ENCODE measurements at regions not wholly inside any gene's neighbourhood (a gene's known extent, or its start where the extent isn't known, plus 50 kb on each side); places are given as distances from the start of the nearest gene placed in this dataset.

GRCh38 chr1:221856228-221857093 is 114.6 kb upstream of the DUSP10 start:
- DNase-seq (no peak), ATAC-seq (peak; percentile 92)
- Mint-ChIP-seq H3K4me1 (peaks cover 14% of the 10 kb centered on the region), H3K9me3 (no peaks in the 10 kb centered on the region), H3K27me3 (no peaks in the 10 kb centered on the region), H3K4me3 (no peak overlapping the region), H3K36me3 (ENCODE audit: low read depth) (no peaks in the 10 kb centered on the region), H3K27ac (no peak overlapping the region)

- DNase-seq (no peak), ATAC-seq (no peak)
- Mint-ChIP-seq H3K4me1 (peaks cover 14% of the 10 kb centered on the region), H3K27me3 (no peaks in the 10 kb centered on the region), H3K27ac (no peak overlapping the region), H3K9me3 (no peaks in the 10 kb centered on the region), H3K36me3 (ENCODE audit: low read depth) (no peaks in the 10 kb centered on the region), H3K4me3 (no peak overlapping the region)
Observed at GRCh38 chr1:221855156-221855555, 113.3 kb upstream of the DUSP10 start.

GRCh38 chr1:221851336-221851735 is 109.4 kb upstream of the DUSP10 start:
- H3K36me3 Mint-ChIP-seq (ENCODE audit: low read depth): no peaks in the 10 kb centered on the region
- H3K27ac Mint-ChIP-seq: no peak overlapping the region
- no peaks in the 10 kb centered on the region for H3K9me3 Mint-ChIP-seq
- DNase-seq (no peak), ATAC-seq (no peak)
- H3K4me3 Mint-ChIP-seq: no peak overlapping the region
- H3K27me3 Mint-ChIP-seq: no peaks in the 10 kb centered on the region
- H3K4me1 Mint-ChIP-seq: peaks cover 6% of the 10 kb centered on the region

DNA sequence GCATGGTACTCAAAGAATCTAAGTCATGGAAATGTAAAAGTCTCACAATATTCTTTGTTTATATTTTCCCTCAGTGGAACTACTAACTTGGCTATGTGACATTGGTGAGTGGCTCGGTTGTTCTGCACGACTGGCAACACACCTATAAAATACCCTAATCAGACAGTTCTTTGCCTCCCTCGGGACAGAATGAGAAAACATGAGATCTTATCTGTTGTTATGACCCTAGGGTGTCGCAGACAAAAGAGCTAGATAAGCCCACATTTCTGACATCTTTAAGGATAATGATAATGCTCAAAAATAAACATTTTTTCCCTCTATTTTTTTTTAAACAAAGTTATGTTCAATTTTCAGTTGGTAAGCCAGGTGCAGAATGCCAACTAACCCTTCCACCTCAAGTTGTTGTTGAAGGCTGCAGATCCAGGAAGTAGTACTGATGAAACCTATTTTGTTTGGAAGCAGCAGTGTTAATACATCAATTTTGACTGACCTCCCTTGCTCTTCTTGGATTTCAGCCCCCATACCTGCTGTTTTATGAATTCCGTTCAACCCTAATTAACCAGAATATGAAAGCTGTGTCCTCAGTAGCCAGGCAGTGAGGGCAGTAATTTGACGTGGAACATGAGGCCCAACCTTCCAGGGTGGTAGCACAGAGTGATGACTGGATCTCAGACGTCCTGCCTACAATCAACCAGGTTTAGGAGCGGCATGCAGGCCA is 108.7 kb upstream of the DUSP10 start:
- Mint-ChIP-seq H3K27me3 (no peaks in the 10 kb centered on the region), H3K27ac (no peak overlapping the region), H3K9me3 (no peaks in the 10 kb centered on the region), H3K4me1 (no peaks in the 10 kb centered on the region), H3K4me3 (no peak overlapping the region), H3K36me3 (ENCODE audit: low read depth) (no peaks in the 10 kb centered on the region)
- no peak for ATAC-seq
- no peak for DNase-seq

- ATAC-seq (no peak), DNase-seq (no peak)
- no peaks in the 10 kb centered on the region for H3K36me3 Mint-ChIP-seq (ENCODE audit: low read depth)
- no peak overlapping the region for H3K4me3 Mint-ChIP-seq
- no peaks in the 10 kb centered on the region for H3K4me1 Mint-ChIP-seq
- H3K27me3 Mint-ChIP-seq: no peaks in the 10 kb centered on the region
- no peak overlapping the region for H3K27ac Mint-ChIP-seq
- H3K9me3 Mint-ChIP-seq: no peaks in the 10 kb centered on the region
Observed at GRCh38 chr1:221849897-221850296, 108.0 kb upstream of the DUSP10 start.

- Mint-ChIP-seq H3K9me3 (no peaks in the 10 kb centered on the region), H3K36me3 (ENCODE audit: low read depth) (no peaks in the 10 kb centered on the region), H3K4me1 (no peaks in the 10 kb centered on the region), H3K27me3 (no peaks in the 10 kb centered on the region), H3K27ac (no peak overlapping the region), H3K4me3 (no peak overlapping the region)
- DNase-seq: no peak
- no peak for ATAC-seq
Observed at GRCh38 chr1:221849110-221849509, 107.2 kb upstream of the DUSP10 start.

DNA sequence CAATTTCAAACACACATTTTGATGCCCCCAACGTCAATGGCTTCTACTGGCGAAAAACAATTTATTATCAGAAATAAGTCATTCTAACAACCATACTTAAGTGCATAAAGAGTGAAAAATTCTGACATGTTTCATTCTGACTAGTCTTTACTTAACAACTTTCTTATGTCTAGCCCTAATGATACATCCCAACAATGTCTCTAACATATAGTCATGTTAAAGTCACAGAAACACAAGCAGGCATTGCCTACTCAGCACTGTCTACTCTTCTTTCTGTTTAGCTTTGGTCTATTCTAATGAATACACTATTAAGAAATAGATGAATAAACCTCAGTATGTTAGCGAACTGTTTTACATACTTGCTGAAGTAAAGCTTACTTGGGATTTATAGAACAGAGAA is 105.8 kb upstream of the DUSP10 start:
- H3K36me3 Mint-ChIP-seq (ENCODE audit: low read depth): no peaks in the 10 kb centered on the region
- no peaks in the 10 kb centered on the region for H3K27me3 Mint-ChIP-seq
- H3K4me1 Mint-ChIP-seq: no peaks in the 10 kb centered on the region
- H3K9me3 Mint-ChIP-seq: no peaks in the 10 kb centered on the region
- ATAC-seq: no peak
- no peak overlapping the region for H3K4me3 Mint-ChIP-seq
- H3K27ac Mint-ChIP-seq: no peak overlapping the region
- DNase-seq: no peak

- H3K36me3 Mint-ChIP-seq (ENCODE audit: low read depth): no peaks in the 10 kb centered on the region
- ATAC-seq: no peak
Observed at GRCh38 chr1:221845650-221846371, 103.9 kb upstream of the DUSP10 start.

DNA sequence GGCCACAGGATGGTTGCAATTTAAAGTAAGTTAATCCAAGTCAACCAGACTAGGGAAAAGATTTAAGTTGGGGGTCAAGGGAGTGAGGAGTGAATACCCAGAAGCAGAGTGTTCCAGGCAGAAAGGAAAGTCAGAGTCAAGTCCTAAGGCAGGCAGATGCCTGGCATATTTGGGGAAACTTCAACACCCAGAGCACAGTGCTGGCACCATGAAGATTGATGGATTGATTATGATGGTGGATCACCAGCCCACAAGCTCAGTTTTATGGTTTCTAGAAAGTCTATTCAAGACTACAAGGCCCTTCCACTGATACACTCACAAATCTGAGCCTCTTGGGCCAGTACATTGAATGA is 100.1 kb upstream of the DUSP10 start:
- H3K4me1 Mint-ChIP-seq: peaks cover 44% of the 10 kb centered on the region

More at GRCh38 chr1:221845650-221846371, 103.9 kb upstream of the DUSP10 start:
- Mint-ChIP-seq H3K4me1 (peaks cover 6% of the 10 kb centered on the region), H3K9me3 (no peaks in the 10 kb centered on the region), H3K4me3 (no peak overlapping the region), H3K27me3 (no peaks in the 10 kb centered on the region), H3K27ac (no peak overlapping the region)
- no peak for DNase-seq

DNA sequence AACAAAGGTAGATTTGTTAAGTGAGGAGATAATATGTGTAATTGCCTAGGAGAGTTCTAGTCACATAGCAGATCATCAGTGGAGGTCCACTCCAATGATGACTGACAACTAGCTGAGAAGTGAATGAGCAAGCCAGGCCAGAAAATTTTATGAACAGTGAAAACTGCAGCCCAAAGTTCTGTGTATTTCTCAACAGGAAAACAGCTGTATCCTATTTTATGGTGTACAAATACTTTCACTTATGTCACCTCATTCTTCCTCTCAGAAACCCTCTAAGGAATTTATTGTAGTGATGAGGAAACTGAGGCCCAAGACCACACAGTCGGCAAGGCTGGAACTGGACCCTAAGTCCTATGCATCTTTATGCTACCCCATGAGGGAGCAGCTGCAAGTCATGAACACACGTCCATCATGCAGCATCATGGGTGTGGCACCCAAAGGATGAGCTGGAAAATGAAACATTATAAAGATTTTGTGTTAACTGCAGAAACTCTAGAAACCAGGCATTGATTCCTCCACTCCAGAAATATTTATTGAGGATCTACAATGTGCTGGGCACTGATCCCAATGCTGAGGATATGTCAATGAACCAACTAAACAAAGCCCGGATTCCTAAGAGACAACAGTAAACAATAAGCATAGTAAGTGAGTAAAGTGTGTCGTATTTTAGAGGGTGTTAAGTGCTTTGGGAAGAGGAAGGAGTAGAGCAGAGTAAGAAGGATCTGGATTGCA is 99.5 kb upstream of the DUSP10 start:
- peaks cover 3% of the 10 kb centered on the region for H3K9me3 Mint-ChIP-seq
- no peak overlapping the region for H3K4me3 Mint-ChIP-seq
- no peak for ATAC-seq
- no peaks in the 10 kb centered on the region for H3K36me3 Mint-ChIP-seq (ENCODE audit: low read depth)
- DNase-seq: no peak
- peak overlapping the region; percentile 94 for H3K27ac Mint-ChIP-seq
- peaks cover 2% of the 10 kb centered on the region for H3K27me3 Mint-ChIP-seq
- peaks cover 45% of the 10 kb centered on the region for H3K4me1 Mint-ChIP-seq

More for the DNA sequence above, 100.1 kb upstream of the DUSP10 start:
- DNase-seq (no peak), ATAC-seq (no peak)
- no peaks in the 10 kb centered on the region for H3K27me3 Mint-ChIP-seq
- no peak overlapping the region for H3K27ac Mint-ChIP-seq
- peaks cover 3% of the 10 kb centered on the region for H3K9me3 Mint-ChIP-seq
- no peak overlapping the region for H3K4me3 Mint-ChIP-seq
- H3K36me3 Mint-ChIP-seq (ENCODE audit: low read depth): no peaks in the 10 kb centered on the region

DNA sequence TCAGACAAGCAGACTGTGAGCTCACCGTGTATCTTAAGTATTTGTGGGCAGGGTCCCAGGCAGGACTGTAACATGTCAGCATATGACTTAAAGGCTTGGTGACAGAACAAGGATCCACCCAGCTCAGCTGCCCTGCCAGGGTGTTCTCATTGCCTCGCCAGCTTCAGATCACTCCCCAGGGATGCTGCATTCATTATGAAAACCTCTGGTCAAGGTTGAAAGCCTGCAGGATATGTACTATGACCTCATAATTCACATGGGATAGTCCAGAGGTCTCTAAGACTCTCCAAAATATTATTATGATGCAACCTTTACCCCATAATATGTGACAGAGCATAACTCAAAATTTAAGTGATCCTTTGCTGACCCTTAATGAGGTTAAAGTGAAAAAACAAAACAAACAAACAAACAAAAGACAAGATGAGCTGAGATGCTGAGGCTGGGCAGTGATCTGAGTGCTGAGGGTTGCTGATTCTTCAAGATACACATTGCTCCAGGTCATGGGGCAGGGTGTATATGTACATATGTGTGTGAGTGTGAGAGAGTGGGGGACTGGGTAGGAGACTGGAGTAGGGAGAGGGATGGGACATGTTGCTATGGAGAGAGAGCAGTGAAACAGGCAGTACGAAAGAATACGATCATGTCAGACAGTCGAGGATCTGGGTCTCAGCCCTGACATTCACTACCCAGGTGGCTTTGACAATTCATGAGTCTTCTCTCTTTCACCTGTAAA is 98.8 kb upstream of the DUSP10 start:
- Mint-ChIP-seq H3K4me3 (no peak overlapping the region), H3K27me3 (peaks cover 5% of the 10 kb centered on the region), H3K9me3 (peaks cover 3% of the 10 kb centered on the region), H3K36me3 (ENCODE audit: low read depth) (no peaks in the 10 kb centered on the region), H3K27ac (peak overlapping the region; percentile 94), H3K4me1 (peaks cover 45% of the 10 kb centered on the region)
- no peak for DNase-seq
- no peak for ATAC-seq

DNA sequence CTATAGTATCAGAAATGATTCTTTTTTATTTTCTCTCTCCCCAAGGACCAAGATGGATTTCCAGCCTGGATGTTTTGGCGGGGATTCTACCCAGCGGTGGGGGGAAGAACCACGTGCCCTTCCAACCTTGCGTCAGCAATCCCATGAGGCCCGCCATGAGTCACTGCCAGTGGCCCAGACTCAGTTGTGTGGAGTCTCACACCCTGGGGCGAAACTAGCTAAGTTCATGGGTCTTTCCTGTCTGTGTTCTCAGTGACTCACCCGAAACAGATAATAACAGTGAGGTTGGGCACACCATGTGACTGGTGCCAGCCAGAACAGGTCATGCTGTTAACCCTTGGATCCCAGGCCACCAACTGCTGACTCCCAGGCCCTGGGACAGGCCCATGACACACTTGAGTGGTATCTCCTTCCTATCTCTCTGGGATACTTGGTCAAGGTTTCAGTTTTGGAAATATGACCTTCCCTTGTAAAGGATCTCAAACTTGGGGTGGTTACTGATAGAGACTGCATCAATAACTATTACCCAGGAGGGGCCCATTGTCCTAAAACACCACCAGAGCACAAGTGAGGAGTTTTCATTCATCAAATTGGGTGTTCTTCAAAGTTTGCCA is 98.0 kb upstream of the DUSP10 start:
- peak overlapping the region; percentile 15 for H3K4me3 Mint-ChIP-seq
- no peaks in the 10 kb centered on the region for H3K36me3 Mint-ChIP-seq (ENCODE audit: low read depth)
- ATAC-seq: peak; percentile 100
- H3K27ac Mint-ChIP-seq: peak overlapping the region; percentile 94
- H3K4me1 Mint-ChIP-seq: peaks cover 45% of the 10 kb centered on the region
- peaks cover 6% of the 10 kb centered on the region for H3K27me3 Mint-ChIP-seq
- H3K9me3 Mint-ChIP-seq: peaks cover 3% of the 10 kb centered on the region
- DNase-seq: peak; percentile 81

DNA sequence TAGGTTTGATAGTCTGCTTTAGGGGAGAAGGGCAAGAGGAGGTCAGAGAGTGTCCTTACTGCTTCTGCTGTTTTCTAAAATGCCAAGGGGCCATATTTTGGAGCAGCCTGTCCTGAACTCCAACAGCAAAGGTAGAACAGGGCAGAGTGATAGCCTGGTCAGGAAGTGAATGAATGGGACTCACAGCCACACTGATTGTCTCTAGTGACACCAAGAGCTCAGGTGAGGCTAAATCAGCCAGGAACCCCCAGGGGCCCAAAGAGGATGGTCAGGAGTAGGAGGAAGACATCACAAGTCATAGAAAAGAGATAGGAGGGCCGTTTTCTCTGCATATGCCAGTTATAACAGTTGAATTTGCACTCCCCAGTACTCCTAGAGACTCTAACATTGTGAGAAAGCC is 97.4 kb upstream of the DUSP10 start:
- Mint-ChIP-seq H3K27me3 (peaks cover 6% of the 10 kb centered on the region), H3K36me3 (ENCODE audit: low read depth) (no peaks in the 10 kb centered on the region), H3K9me3 (peaks cover 3% of the 10 kb centered on the region), H3K27ac (peak overlapping the region; percentile 94), H3K4me3 (no peak overlapping the region), H3K4me1 (peaks cover 45% of the 10 kb centered on the region)
- ATAC-seq: peak; percentile 6
- DNase-seq: no peak
